Islet of Langerhans (tissue), 1 donor: ENCODE measurements at regions not wholly inside any gene's neighbourhood (a gene's known extent, or its start where the extent isn't known, plus 50 kb on each side); places are given as distances from the start of the nearest gene placed in this dataset.

Source experiments
- FAIRE-seq: peaks from one replicate; lab custom pipeline; 2011; peaks lifted over from hg19 to GRCh38; lab: Jason Lieb, UNC

- no peak for FAIRE-seq
Observed at GRCh38 chr7:97468493-97468892, 263.4 kb upstream of the TAC1 start.

GRCh38 chr7:97470726-97471125, 261.2 kb upstream of the TAC1 start:
- no peak for FAIRE-seq

GRCh38 chr7:97471491-97471890, 260.4 kb upstream of the TAC1 start:
- FAIRE-seq = no peak

GRCh38 chr7:97479740-97480290, 252.1 kb upstream of the TAC1 start:
- FAIRE-seq = no peak

GRCh38 chr7:97480772-97481390, 251.0 kb upstream of the TAC1 start:
- no peak for FAIRE-seq

GRCh38 chr7:97495487-97495886, 236.4 kb upstream of the TAC1 start:
- FAIRE-seq = no peak

- peak; percentile 85 for FAIRE-seq
Observed at GRCh38 chr7:97499204-97499603, 232.7 kb upstream of the TAC1 start.

GRCh38 chr7:97503367-97504094, 228.4 kb upstream of the TAC1 start:
- FAIRE-seq = no peak

- FAIRE-seq = no peak
Observed at GRCh38 chr7:97506728-97507127, 225.2 kb upstream of the TAC1 start.

- no peak for FAIRE-seq
Observed at GRCh38 chr7:97512441-97513207, 219.3 kb upstream of the TAC1 start.

GRCh38 chr7:97513326-97513725, 218.6 kb upstream of the TAC1 start:
- FAIRE-seq = no peak

- no peak for FAIRE-seq
Observed at GRCh38 chr7:97541188-97541587, 190.7 kb upstream of the TAC1 start.

GRCh38 chr7:97555857-97556421, 175.9 kb upstream of the TAC1 start:
- FAIRE-seq = no peak

- no peak for FAIRE-seq
Observed at GRCh38 chr7:97565665-97566064, 166.2 kb upstream of the TAC1 start.

- no peak for FAIRE-seq
Observed at GRCh38 chr7:97573065-97573464, 158.8 kb upstream of the TAC1 start.

GRCh38 chr7:97576043-97576442, 155.8 kb upstream of the TAC1 start:
- FAIRE-seq = no peak

- FAIRE-seq = no peak
Observed at GRCh38 chr7:97578225-97578624, 153.7 kb upstream of the TAC1 start.

GRCh38 chr7:97580205-97580604, 151.7 kb upstream of the TAC1 start:
- no peak for FAIRE-seq

- no peak for FAIRE-seq
Observed at GRCh38 chr7:97595439-97595838, 136.4 kb upstream of the TAC1 start.

- no peak for FAIRE-seq
Observed at GRCh38 chr7:97601931-97602457, 129.9 kb upstream of the TAC1 start.

GRCh38 chr7:97620495-97620894, 111.4 kb upstream of the TAC1 start:
- no peak for FAIRE-seq

- no peak for FAIRE-seq
Observed at GRCh38 chr7:97623333-97623732, 108.6 kb upstream of the TAC1 start.

GRCh38 chr7:97630116-97630515, 101.8 kb upstream of the TAC1 start:
- no peak for FAIRE-seq
